ENCODE measurements at regions not wholly inside any gene's neighbourhood (a gene's known extent, or its start where the extent isn't known, plus 50 kb on each side); places are given as distances from the start of the nearest gene placed in this dataset.

GRCh38 chr12:88300931-88301330 is 158.8 kb downstream of the TMTC3 start:
- no peak overlapping the region for H3K4me2 ChIP-seq (ENCODE audit: unreplicated experiment)
- H4K20me1 ChIP-seq (ENCODE audit: insufficient read depth), result no peaks in the 10 kb centered on the region
- H3K9me2 ChIP-seq (ENCODE audit: insufficient read depth), result no peaks in the 10 kb centered on the region; the same call in 1 of the 2 replicates
- no peaks in the 10 kb centered on the region for H3K27me3 ChIP-seq (replicated peaks; ENCODE audit: insufficient read depth)
- peaks cover 32% of the 10 kb centered on the region for H3F3A ChIP-seq (ENCODE audit: insufficient read depth)
- TF ChIP-seq EZH2phosphoT487 (IDR thresholded peaks at IDR 0.05; ENCODE audit: insufficient read depth, low read depth), result no peak
- TF ChIP-seq EZH2 (IDR thresholded peaks at IDR 0.05; ENCODE audit: insufficient read depth, poor library complexity, severe bottlenecking), result no peak
- H3K9ac ChIP-seq, result peak overlapping the region; percentile 72; the same call in 1 of the 2 replicates
- H2AFZ ChIP-seq, result no peak overlapping the region
- no peaks in the 10 kb centered on the region for H3K79me2 ChIP-seq (ENCODE audit: insufficient read depth)
- peak overlapping the region; percentile 93 for H3K27ac ChIP-seq
- H3K9me3 ChIP-seq (ENCODE audit: low read depth), result no peaks in the 10 kb centered on the region
- H3K4me1 ChIP-seq (ENCODE audit: insufficient read depth), result peaks cover 39% of the 10 kb centered on the region
- no peak overlapping the region for H3K4me3 ChIP-seq
- in situ Hi-C loops (cut with MboI), result no loop called here
- peak; percentile 5 for DNase-seq
- no peaks in the 10 kb centered on the region for H3K36me3 ChIP-seq (ENCODE audit: low read depth)

- no peaks in the 10 kb centered on the region for H3K79me2 ChIP-seq (ENCODE audit: insufficient read depth)
- no peaks in the 10 kb centered on the region for H4K20me1 ChIP-seq (ENCODE audit: insufficient read depth)
- H3K4me2 ChIP-seq (ENCODE audit: unreplicated experiment), result no peak overlapping the region
- no peak overlapping the region for H3K27ac ChIP-seq
- no peaks in the 10 kb centered on the region for H3K9me3 ChIP-seq (ENCODE audit: low read depth)
- no peaks in the 10 kb centered on the region for H3K27me3 ChIP-seq (replicated peaks; ENCODE audit: insufficient read depth)
- peaks cover 50% of the 10 kb centered on the region for H3K4me1 ChIP-seq (ENCODE audit: insufficient read depth)
- no peak for TF ChIP-seq EZH2 (IDR thresholded peaks at IDR 0.05; ENCODE audit: insufficient read depth, poor library complexity, severe bottlenecking)
- no peak for TF ChIP-seq EZH2phosphoT487 (IDR thresholded peaks at IDR 0.05; ENCODE audit: insufficient read depth, low read depth)
- in situ Hi-C loops (cut with MboI), result no loop called here
- peaks cover 51% of the 10 kb centered on the region for H3F3A ChIP-seq (ENCODE audit: insufficient read depth)
- 97 to 100% methylated on average over 1 of the region's 1 CpG for WGBS, 2 experiments (ENCODE audit: low coverage in 1 of 2, low lambda C conversion rate in 2 of 2, missing lambda C conversion rate in 2 of 2)
- H3K9me2 ChIP-seq (ENCODE audit: insufficient read depth), result no peaks in the 10 kb centered on the region; the same call in 1 of the 2 replicates
- H3K36me3 ChIP-seq (ENCODE audit: low read depth), result no peaks in the 10 kb centered on the region
- no peak overlapping the region for H3K9ac ChIP-seq
- H3K4me3 ChIP-seq, result no peak overlapping the region
- H2AFZ ChIP-seq, result no peak overlapping the region
- no peak for DNase-seq
These were observed 161.2 kb downstream of the TMTC3 start for GRCh38 chr12:88303335-88303734.

DNA sequence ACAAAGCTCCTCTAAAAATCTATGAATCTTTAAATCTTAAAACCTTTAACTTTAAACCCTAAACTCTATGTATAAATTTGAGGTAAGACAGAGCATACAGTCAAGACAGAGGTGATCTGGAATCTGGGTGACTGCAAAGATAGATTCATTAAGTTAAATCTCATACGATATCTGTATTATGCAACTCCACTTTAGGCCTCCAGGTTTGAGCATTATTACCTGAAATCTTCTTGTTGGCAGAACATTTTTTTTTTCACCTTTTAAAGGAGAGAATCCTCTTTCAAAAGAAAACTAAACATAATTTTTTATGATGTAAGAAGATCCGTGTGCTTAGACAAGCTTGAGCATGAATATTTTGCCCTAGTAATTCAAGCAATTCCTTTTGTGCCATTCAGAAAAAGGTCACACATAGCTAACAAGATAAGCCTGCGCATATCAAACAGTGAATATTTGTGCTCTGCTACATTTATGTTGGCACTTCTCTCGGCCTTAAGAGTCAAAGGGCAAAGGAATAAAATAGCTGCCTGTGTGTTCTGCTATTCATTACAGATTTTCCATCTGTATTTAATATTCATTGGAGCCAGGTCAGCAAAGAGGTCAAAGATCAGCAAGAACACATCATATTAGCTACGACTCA is 163.3 kb downstream of the TMTC3 start:
- H3K9me2 ChIP-seq (ENCODE audit: insufficient read depth), result no peaks in the 10 kb centered on the region; the same call in 1 of the 2 replicates
- no peak for DNase-seq
- H3K27me3 ChIP-seq (replicated peaks; ENCODE audit: insufficient read depth), result no peaks in the 10 kb centered on the region
- TF ChIP-seq EZH2 (IDR thresholded peaks at IDR 0.05; ENCODE audit: insufficient read depth, poor library complexity, severe bottlenecking) (no peak), EZH2phosphoT487 (IDR thresholded peaks at IDR 0.05; ENCODE audit: insufficient read depth, low read depth) (no peak)
- no peak overlapping the region for H3K27ac ChIP-seq
- no peak overlapping the region for H3K4me3 ChIP-seq
- H3K4me1 ChIP-seq (ENCODE audit: insufficient read depth), result peaks cover 54% of the 10 kb centered on the region
- no peaks in the 10 kb centered on the region for H3K79me2 ChIP-seq (ENCODE audit: insufficient read depth)
- H3K4me2 ChIP-seq (ENCODE audit: unreplicated experiment), result no peak overlapping the region
- in situ Hi-C loops (cut with MboI), result no loop called here
- no peaks in the 10 kb centered on the region for H3K36me3 ChIP-seq (ENCODE audit: low read depth)
- 66% methylated on average over 5 of the region's 5 CpGs for WGBS, 2 experiments (ENCODE audit: low coverage in 1 of 2, low lambda C conversion rate in 2 of 2, missing lambda C conversion rate in 2 of 2)
- 0 out of 2 replicates have a peak overlapping the region, but pooled peaks have one; percentile 4 for H2AFZ ChIP-seq
- peaks cover 55% of the 10 kb centered on the region for H3F3A ChIP-seq (ENCODE audit: insufficient read depth)
- H3K9me3 ChIP-seq (ENCODE audit: low read depth), result no peaks in the 10 kb centered on the region
- no peak overlapping the region for H3K9ac ChIP-seq
- no peaks in the 10 kb centered on the region for H4K20me1 ChIP-seq (ENCODE audit: insufficient read depth)

- no peak overlapping the region for H3K4me3 ChIP-seq
- no peaks in the 10 kb centered on the region for H3K9me3 ChIP-seq (ENCODE audit: low read depth)
- DNase-seq, result no peak
- peak overlapping the region; percentile 82; the same call in 1 of the 2 replicates for H3K9ac ChIP-seq
- peaks cover 57% of the 10 kb centered on the region for H3K4me1 ChIP-seq (ENCODE audit: insufficient read depth)
- WGBS, 2 experiments (ENCODE audit: low coverage in 1 of 2, low lambda C conversion rate in 2 of 2, missing lambda C conversion rate in 2 of 2), result 95 to 99% methylated on average over 5 of the region's 5 CpGs
- H3K79me2 ChIP-seq (ENCODE audit: insufficient read depth), result no peaks in the 10 kb centered on the region
- in situ Hi-C loops (cut with MboI), result no loop called here
- no peak overlapping the region for H3K4me2 ChIP-seq (ENCODE audit: unreplicated experiment)
- H2AFZ ChIP-seq, result peak overlapping the region; percentile 81
- H4K20me1 ChIP-seq (ENCODE audit: insufficient read depth), result no peaks in the 10 kb centered on the region
- H3K9me2 ChIP-seq (ENCODE audit: insufficient read depth), result no peaks in the 10 kb centered on the region; the same call in 1 of the 2 replicates
- peaks cover 58% of the 10 kb centered on the region for H3F3A ChIP-seq (ENCODE audit: insufficient read depth)
- H3K27ac ChIP-seq, result peak overlapping the region; percentile 99
- no peaks in the 10 kb centered on the region for H3K36me3 ChIP-seq (ENCODE audit: low read depth)
- H3K27me3 ChIP-seq (replicated peaks; ENCODE audit: insufficient read depth), result no peaks in the 10 kb centered on the region
- no peak for TF ChIP-seq EZH2phosphoT487 (IDR thresholded peaks at IDR 0.05; ENCODE audit: insufficient read depth, low read depth)
- no peak for TF ChIP-seq EZH2 (IDR thresholded peaks at IDR 0.05; ENCODE audit: insufficient read depth, poor library complexity, severe bottlenecking)
These were observed 164.5 kb downstream of the TMTC3 start for GRCh38 chr12:88306471-88307069.

All from GM23248 (cell line).